A549 (cell line): ENCODE measurements at regions not wholly inside any gene's neighbourhood (a gene's known extent, or its start where the extent isn't known, plus 50 kb on each side); places are given as distances from the start of the nearest gene placed in this dataset.

Experiments used
- ATAC-seq, 2 experiments: fragments of 200-7000 bp in 1 of 2; fragments of >200 bp in 1 of 2; cut with Nextera tagmentation in 1 of 2; cut with Tn5 transposase in 1 of 2; 3 replicates each; pipeline versions ENCODE4 v1.8.0 to v1.9.1; 2018 to 2020; ENCODE audit warnings: mild to moderate bottlenecking in 1 of 2, moderate library complexity in 1 of 2
- CTCF ChIA-PET: fragments of 300-600 bp; sonication (Branson Sonifier 250); formaldehyde crosslinking; extraction: SDS; loops from one replicate; lab custom pipeline; 2021; ENCODE audit warnings: antibody characterized with exemption, inconsistent platforms; lab: Yijun Ruan, JAX
- POLR2A ChIA-PET: fragments of 350-600 bp; formaldehyde crosslinking; extraction: SDS; loops from one replicate; lab custom pipeline; 2021; ENCODE audit warnings: antibody characterized with exemption, inconsistent platforms; lab: Yijun Ruan, JAX
- DNase-seq, 2 experiments: peaks; one replicate each; pipeline versions ENCODE4 v3.0.0 to v3.0.0-alpha.2; 2011 to 2016; ENCODE audit warnings: low read depth in 1 of 2, low spot score in 1 of 2
- FAIRE-seq: peaks from 2 replicates; lab custom pipeline; 2011; peaks lifted over from hg19 to GRCh38; lab: Jason Lieb, UNC
- H3K27ac ChIP-seq, 2 experiments: fragments of >200 bp; sonication (Bioruptor Twin); formaldehyde crosslinking; 3 replicates each; pipeline ENCODE4 v1.5.1; 2016 to 2017
- H3K4me1 ChIP-seq: fragments of >200 bp; sonication (Bioruptor Twin); formaldehyde crosslinking; 3 replicates; pipeline ENCODE4 v1.6.1; 2016
- H3K4me2 ChIP-seq: fragments of >200 bp; sonication (Bioruptor Twin); formaldehyde crosslinking; 3 replicates; pipeline ENCODE4 v1.6.1; 2016
- H3K4me3 ChIP-seq: fragments of >200 bp; sonication (Bioruptor Twin); formaldehyde crosslinking; 3 replicates; pipeline ENCODE4 v1.5.1; 2016
- H3K9me3 ChIP-seq: fragments of >200 bp; sonication (Bioruptor Twin); formaldehyde crosslinking; 3 replicates; pipeline ENCODE4 v1.6.1; 2016
- BCL3 ChIP-seq: fragments of >200 bp; sonication (Bioruptor Twin); formaldehyde crosslinking; IDR thresholded peaks from 3 replicates; pipeline ENCODE4 v1.6.1; 2016
- BHLHE40 ChIP-seq: IDR thresholded peaks from 2 replicates; pipeline ENCODE4 v1.6.1; 2012; ENCODE audit warnings: low read depth, low read length, inconsistent platforms
- CBX8 ChIP-seq: fragments of 200-600 bp; sonication (generic); IDR thresholded peaks from 2 replicates; pipeline ENCODE4 v1.6.1; 2016
- CEBPB ChIP-seq, 2 experiments: fragments of >200 bp in 1 of 2; sonication (Bioruptor Twin) in 1 of 2; formaldehyde crosslinking in 1 of 2; IDR thresholded peaks; 2 replicates each; pipeline ENCODE4 v1.6.1; 2012 to 2016
- ELK1 ChIP-seq: fragments of 150-350 bp; IDR thresholded peaks from 2 replicates; pipeline ENCODE4 v1.6.1; 2014; ENCODE audit warnings: low read depth, mild to moderate bottlenecking, low read length
- FOSB ChIP-seq: fragments of 250-450 bp; sonication (Bioruptor Pico); IDR thresholded peaks from 2 replicates; pipeline ENCODE4 v1.5.0; 2020; ENCODE audit warnings: mild to moderate bottlenecking, moderate library complexity
- FOXS1 ChIP-seq: fragments of 250-450 bp; sonication (Bioruptor Pico); IDR thresholded peaks from 2 replicates; pipeline ENCODE4 v1.5.0; 2020; ENCODE audit warnings: mild to moderate bottlenecking, moderate library complexity
- HMGXB4 ChIP-seq: fragments of 250-450 bp; sonication (Bioruptor Pico); IDR thresholded peaks from 2 replicates; pipeline ENCODE4 v1.5.0; 2021; ENCODE audit warnings: mild to moderate bottlenecking, moderate library complexity, borderline replicate concordance
- HOXA7 ChIP-seq: fragments of 250-450 bp; sonication (Bioruptor Pico); IDR thresholded peaks from 2 replicates; pipeline ENCODE4 v1.5.0; 2020; ENCODE audit warnings: mild to moderate bottlenecking, moderate library complexity
- JUNB ChIP-seq: fragments of >200 bp; sonication (Bioruptor Twin); formaldehyde crosslinking; IDR thresholded peaks from 2 replicates; pipeline ENCODE4 v1.6.1; 2016
- MAFK ChIP-seq: fragments of 450-650 bp; IDR thresholded peaks from 2 replicates; pipeline ENCODE4 v1.6.1; 2014; ENCODE audit not compliant: partially characterized antibody
- MAX ChIP-seq: IDR thresholded peaks from 2 replicates; pipeline ENCODE4 v1.6.1; 2012
- MAZ ChIP-seq: fragments of 150-350 bp; IDR thresholded peaks from 2 replicates; pipeline ENCODE4 v1.6.1; 2014; ENCODE audit warnings: antibody characterized with exemption, low read depth, low read length, borderline replicate concordance
- MYC ChIP-seq: IDR thresholded peaks from 2 replicates; pipeline ENCODE4 v1.6.1; 2012; ENCODE audit warnings: mild to moderate bottlenecking, inconsistent platforms, low read length, improper control_type of control experiment, borderline replicate concordance
- NPAS2 ChIP-seq: fragments of 250-450 bp; sonication (Bioruptor Pico); IDR thresholded peaks from 2 replicates; pipeline ENCODE4 v1.8.0; 2022; ENCODE audit warnings: mild to moderate bottlenecking, moderate library complexity, borderline replicate concordance
- NR3C1 ChIP-seq: fragments of >200 bp; sonication (Bioruptor Twin); formaldehyde crosslinking; IDR thresholded peaks from 3 replicates; pipeline ENCODE4 v1.6.1; 2017
- PBX3 ChIP-seq: IDR thresholded peaks from 2 replicates; pipeline ENCODE4 v1.6.1; 2012
- RAD21 ChIP-seq, 2 experiments: fragments of >200 bp in 1 of 2; sonication (Bioruptor Twin) in 1 of 2; formaldehyde crosslinking in 1 of 2; IDR thresholded peaks in 1 of 2; conservative IDR thresholded peaks in 1 of 2; 2 replicates in 1 of 2; 3 replicates in 1 of 2; pipeline ENCODE4 v1.6.1; 2012 to 2018; ENCODE audit warnings: inconsistent platforms in 1 of 2
- REST ChIP-seq: fragments of 200-600 bp; sonication (generic); IDR thresholded peaks from 2 replicates; pipeline ENCODE4 v1.6.1; 2016; ENCODE audit warnings: antibody characterized with exemption, mild to moderate bottlenecking, moderate library complexity
- RFX5 ChIP-seq: fragments of 450-650 bp; IDR thresholded peaks from 2 replicates; pipeline ENCODE4 v1.7.1; 2014; ENCODE audit warnings: antibody characterized with exemption, mild to moderate bottlenecking, moderate library complexity
- RNF2 ChIP-seq: fragments of 200-600 bp; sonication (generic); IDR thresholded peaks from 2 replicates; pipeline ENCODE4 v1.6.1; 2016; ENCODE audit warnings: low read depth, mild to moderate bottlenecking, antibody characterized with exemption, moderate library complexity, borderline replicate concordance
- SREBF2 ChIP-seq: fragments of 450-650 bp; IDR thresholded peaks from 2 replicates; pipeline ENCODE4 v1.6.1; 2014; ENCODE audit warnings: mild to moderate bottlenecking, moderate library complexity
- TFCP2L1 ChIP-seq: fragments of 250-450 bp; sonication (Bioruptor Pico); IDR thresholded peaks from 2 replicates; pipeline ENCODE4 v1.5.0; 2021; ENCODE audit warnings: mild to moderate bottlenecking
- TP53 ChIP-seq: fragments of 250-450 bp; sonication (Bioruptor Pico); IDR thresholded peaks from 2 replicates; pipeline ENCODE4 v1.5.0; 2021; ENCODE audit warnings: mild to moderate bottlenecking, moderate library complexity
- ZFP36 ChIP-seq: fragments of 450-650 bp; IDR thresholded peaks from 2 replicates; pipeline ENCODE4 v1.6.1; 2014; ENCODE audit warnings: borderline replicate concordance; ENCODE audit not compliant: partially characterized antibody
- ZSCAN20 ChIP-seq: fragments of 250-450 bp; sonication (Bioruptor Pico); IDR thresholded peaks from 2 replicates; pipeline ENCODE4 v1.8.0; 2022; ENCODE audit warnings: mild to moderate bottlenecking, moderate library complexity
- WGBS: methylation state at CpG from one replicate; pipeline ENCODE4 v1.1.6; 2017; ENCODE audit errors: missing lambda C conversion rate; 5-methylcytosine and 5-hydroxymethylcytosine counted together

- DNase-seq (no peak), FAIRE-seq (no peak), ATAC-seq (no peak)
- ChIA-PET POLR2A (interaction anchor here (0.6 to 4.6 kb wide), 5 partner anchors 45 to 702 kb away, joined by 3 to 172 read pairs (median 3); partner anchors contain the start of gene SERTAD2), CTCF (interaction anchor here (0.6 to 3.6 kb wide), 8 partner anchors 14 to 225 kb away, joined by 3 to 13 read pairs (median 4); partner anchors contain the start of gene SERTAD2)
- no peak overlapping the region for H3K4me3 ChIP-seq
- H3K4me1 ChIP-seq, result peaks cover 37% of the 10 kb centered on the region
- no peaks in the 10 kb centered on the region for H3K9me3 ChIP-seq
- TF ChIP-seq ZSCAN20 (CRISPR knock-in tag) (no peak), SREBF2 (no peak), FOSB (CRISPR knock-in tag) (no peak), FOXS1 (CRISPR knock-in tag) (no peak), JUNB (no peak), REST (no peak), MYC (no peak), TFCP2L1 (CRISPR knock-in tag) (no peak), NPAS2 (no peak), HMGXB4 (CRISPR knock-in tag) (no peak)
- no peak overlapping the region for H3K4me2 ChIP-seq
- 95% methylated on average over 3 of the region's 3 CpGs for WGBS
- H3K27ac ChIP-seq, result no peak overlapping the region
Observed at GRCh38 chr2:64748147-64748546, 94.4 kb upstream of the SERTAD2 start.

- ATAC-seq (no peak), FAIRE-seq (no peak), DNase-seq (no peak)
- no peak overlapping the region for H3K4me3 ChIP-seq
- ChIA-PET CTCF (interaction anchor here (1.1 to 5.2 kb wide), 8 partner anchors 10 to 139 kb away, joined by 3 to 36 read pairs (median 7); partner anchors contain the start of gene SERTAD2), POLR2A (interaction anchor here (0.6 to 4.6 kb wide), 3 partner anchors 45 to 701 kb away, joined by 3 to 172 read pairs (median 6); partner anchors contain the start of gene SERTAD2)
- H3K4me1 ChIP-seq, result peaks cover 37% of the 10 kb centered on the region
- WGBS, result 55% methylated on average over 2 of the region's 2 CpGs
- H3K9me3 ChIP-seq, result no peaks in the 10 kb centered on the region
- peak overlapping the region; percentile 81; the same call in 2 of the 3 replicates for H3K4me2 ChIP-seq
- TF ChIP-seq PBX3 (no peak), RAD21 (conservative IDR thresholded peaks at IDR 0.05 in 1 of 2, IDR thresholded peaks at IDR 0.05 in 1 of 2) (no peak), CEBPB (IDR thresholded peaks at IDR 0.05) (no peak), FOXS1 (CRISPR knock-in tag) (no peak), BCL3 (no peak), TP53 (CRISPR knock-in tag) (no peak), MAFK (no peak), NPAS2 (no peak), ELK1 (no peak), HOXA7 (no peak), ZFP36 (no peak), RFX5 (no peak), NR3C1 (no peak), SREBF2 (no peak), CBX8 (no peak), JUNB (no peak), MAZ (no peak), RNF2 (no peak), MAX (no peak), BHLHE40 (no peak)
- 0 out of 6 replicates have a peak overlapping the region, but pooled peaks of 1 of the 2 experiments have one; percentile 11 for H3K27ac ChIP-seq
Observed at GRCh38 chr2:64748561-64748960, 94.8 kb upstream of the SERTAD2 start.
